DOHH2 (cell line): ENCODE measurements at regions not wholly inside any gene's neighbourhood (a gene's known extent, or its start where the extent isn't known, plus 50 kb on each side); places are given as distances from the start of the nearest gene placed in this dataset.

Source experiments
- H3F3A ChIP-seq: fragments of 200-600 bp; sonication (generic), shearing (Covaris generic); 2 replicates; pipeline ENCODE4 v1.6.0; 2016; ENCODE audit warnings: antibody characterized with exemption, mild to moderate bottlenecking; ENCODE audit not compliant: control insufficient read depth, insufficient read depth
- H3K27ac ChIP-seq: fragments of 200-600 bp; sonication (generic); 2 replicates; pipeline ENCODE4 v1.5.1; 2014; ENCODE audit warnings: low read depth, mild to moderate bottlenecking, low read length, moderate library complexity
- H3K27me3 ChIP-seq: fragments of 200-600 bp; sonication (generic); 2 replicates; pipeline ENCODE4 v1.6.1; 2014; ENCODE audit warnings: mild to moderate bottlenecking, low read length, mixed read lengths; ENCODE audit not compliant: control insufficient read depth
- H3K36me3 ChIP-seq: fragments of 200-600 bp; sonication (generic); 2 replicates; pipeline ENCODE4 v1.6.1; 2014; ENCODE audit warnings: mild to moderate bottlenecking, low read length, moderate library complexity, mixed read lengths; ENCODE audit not compliant: control insufficient read depth
- H3K4me1 ChIP-seq: fragments of 200-600 bp; sonication (generic); 2 replicates; pipeline ENCODE4 v1.6.1; 2014; ENCODE audit warnings: mild to moderate bottlenecking, low read length, mixed read lengths; ENCODE audit not compliant: control insufficient read depth
- H3K4me2 ChIP-seq: fragments of 200-600 bp; sonication (generic); 2 replicates; pipeline ENCODE4 v1.6.0; 2014; ENCODE audit warnings: mild to moderate bottlenecking, low read length, moderate library complexity
- H3K4me3 ChIP-seq: fragments of 200-600 bp; sonication (generic); 2 replicates; pipeline ENCODE4 v1.5.1; 2014; ENCODE audit warnings: mild to moderate bottlenecking, low read length, mixed read lengths
- H3K79me2 ChIP-seq: fragments of 200-600 bp; sonication (generic); 2 replicates; pipeline ENCODE4 v1.6.1; 2014; ENCODE audit warnings: mild to moderate bottlenecking, low read length, mixed read lengths; ENCODE audit not compliant: control insufficient read depth
- H3K9me2 ChIP-seq: fragments of 200-600 bp; sonication (generic); replicated peaks from 2 replicates; pipeline ENCODE4 v1.6.1; 2014; ENCODE audit warnings: mild to moderate bottlenecking, low read length, mixed read lengths; ENCODE audit not compliant: control insufficient read depth
- H3K9me3 ChIP-seq: fragments of 200-600 bp; sonication (generic); 2 replicates; pipeline ENCODE4 v1.6.1; 2014; ENCODE audit warnings: antibody characterized with exemption, low read length, mixed read lengths; ENCODE audit not compliant: control insufficient read depth, insufficient read depth
- H4K20me1 ChIP-seq: fragments of 200-600 bp; sonication (generic); 2 replicates; pipeline ENCODE4 v1.6.0; 2014; ENCODE audit warnings: low read depth, mild to moderate bottlenecking, antibody characterized with exemption, low read length, moderate library complexity; ENCODE audit not compliant: control insufficient read depth, insufficient read depth
- EZH2phosphoT487 ChIP-seq: fragments of 200-600 bp; sonication (generic); IDR thresholded peaks from 2 replicates; pipeline ENCODE4 v1.6.1; 2017; ENCODE audit warnings: borderline replicate concordance, mild to moderate bottlenecking, antibody characterized with exemption, low read length, moderate library complexity, mixed read lengths
- TF ChIP-seq, protein P1 (sequence below): fragments of 200-600 bp; sonication (generic); IDR thresholded peaks from one replicate; pipeline ENCODE4 v1.5.1; 2014; ENCODE audit warnings: antibody characterized with exemption, mild to moderate bottlenecking, low read depth, low read length; ENCODE audit not compliant: poor library complexity, severe bottlenecking

DNA sequence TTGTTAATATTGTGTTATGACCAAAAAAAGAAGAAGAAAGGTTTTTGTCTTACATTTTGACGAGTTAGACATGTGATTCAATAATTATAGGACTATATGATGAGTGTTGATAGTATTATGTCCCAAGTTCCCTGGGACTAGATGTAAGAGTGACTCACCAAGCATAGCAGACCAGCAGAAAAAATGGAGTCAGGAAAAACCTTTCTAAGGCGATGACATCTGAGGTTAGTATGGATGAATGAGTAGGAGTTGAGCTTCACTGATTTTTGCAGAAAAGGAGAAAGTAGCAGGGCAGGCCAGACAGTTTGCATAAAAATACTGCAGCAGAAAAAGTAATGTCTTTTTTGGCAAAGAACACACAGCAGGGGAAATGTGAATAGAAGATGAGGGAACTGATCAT, 1041.3 kb upstream of the ADGRL4 start:
- TF ChIP-seq, protein P1, sequence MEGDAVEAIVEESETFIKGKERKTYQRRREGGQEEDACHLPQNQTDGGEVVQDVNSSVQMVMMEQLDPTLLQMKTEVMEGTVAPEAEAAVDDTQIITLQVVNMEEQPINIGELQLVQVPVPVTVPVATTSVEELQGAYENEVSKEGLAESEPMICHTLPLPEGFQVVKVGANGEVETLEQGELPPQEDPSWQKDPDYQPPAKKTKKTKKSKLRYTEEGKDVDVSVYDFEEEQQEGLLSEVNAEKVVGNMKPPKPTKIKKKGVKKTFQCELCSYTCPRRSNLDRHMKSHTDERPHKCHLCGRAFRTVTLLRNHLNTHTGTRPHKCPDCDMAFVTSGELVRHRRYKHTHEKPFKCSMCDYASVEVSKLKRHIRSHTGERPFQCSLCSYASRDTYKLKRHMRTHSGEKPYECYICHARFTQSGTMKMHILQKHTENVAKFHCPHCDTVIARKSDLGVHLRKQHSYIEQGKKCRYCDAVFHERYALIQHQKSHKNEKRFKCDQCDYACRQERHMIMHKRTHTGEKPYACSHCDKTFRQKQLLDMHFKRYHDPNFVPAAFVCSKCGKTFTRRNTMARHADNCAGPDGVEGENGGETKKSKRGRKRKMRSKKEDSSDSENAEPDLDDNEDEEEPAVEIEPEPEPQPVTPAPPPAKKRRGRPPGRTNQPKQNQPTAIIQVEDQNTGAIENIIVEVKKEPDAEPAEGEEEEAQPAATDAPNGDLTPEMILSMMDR, result no peak
- no peak for TF ChIP-seq EZH2phosphoT487
- H3K4me3 ChIP-seq, result no peak overlapping the region
- H3K4me2 ChIP-seq, result no peak overlapping the region
- H3K27me3 ChIP-seq, result no peaks in the 10 kb centered on the region
- H3K9me2 ChIP-seq, result no peaks in the 10 kb centered on the region; the same call in 1 of the 2 replicates
- peaks cover 10% of the 10 kb centered on the region; the same call in 1 of the 2 replicates for H3K9me3 ChIP-seq
- no peak overlapping the region for H3K27ac ChIP-seq
- H3K4me1 ChIP-seq, result no peaks in the 10 kb centered on the region
- H4K20me1 ChIP-seq, result no peaks in the 10 kb centered on the region
- no peaks in the 10 kb centered on the region for H3K79me2 ChIP-seq
- no peaks in the 10 kb centered on the region for H3K36me3 ChIP-seq
- H3F3A ChIP-seq, result no peaks in the 10 kb centered on the region

DNA sequence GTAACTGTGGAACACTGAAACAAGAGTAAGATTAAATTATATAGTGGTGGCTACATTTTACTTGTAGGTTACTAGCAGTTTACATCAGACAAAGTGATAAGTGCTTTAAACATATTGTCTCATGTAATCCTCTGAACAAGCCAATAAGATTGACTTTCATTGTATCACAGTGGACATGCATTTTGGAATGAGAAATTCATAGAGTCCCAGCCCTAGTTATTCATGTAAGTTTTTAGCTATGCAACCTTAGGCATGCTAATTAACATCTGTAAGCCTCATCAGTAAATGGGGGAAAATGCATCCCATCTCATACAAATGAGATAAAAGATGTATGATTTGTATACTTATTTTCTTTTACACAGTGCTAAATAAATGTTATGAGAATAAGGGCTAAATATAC, 1038.1 kb upstream of the ADGRL4 start:
- Histone ChIP-seq H3K36me3 (no peaks in the 10 kb centered on the region), H3F3A (no peaks in the 10 kb centered on the region), H3K27ac (no peak overlapping the region), H3K4me2 (no peak overlapping the region), H4K20me1 (no peaks in the 10 kb centered on the region), H3K27me3 (no peaks in the 10 kb centered on the region), H3K79me2 (no peaks in the 10 kb centered on the region), H3K9me3 (no peaks in the 10 kb centered on the region), H3K4me1 (no peaks in the 10 kb centered on the region), H3K9me2 (no peaks in the 10 kb centered on the region; the same call in 1 of the 2 replicates), H3K4me3 (no peak overlapping the region)
- TF ChIP-seq EZH2phosphoT487, result no peak
- TF ChIP-seq, protein P1, result no peak

DNA sequence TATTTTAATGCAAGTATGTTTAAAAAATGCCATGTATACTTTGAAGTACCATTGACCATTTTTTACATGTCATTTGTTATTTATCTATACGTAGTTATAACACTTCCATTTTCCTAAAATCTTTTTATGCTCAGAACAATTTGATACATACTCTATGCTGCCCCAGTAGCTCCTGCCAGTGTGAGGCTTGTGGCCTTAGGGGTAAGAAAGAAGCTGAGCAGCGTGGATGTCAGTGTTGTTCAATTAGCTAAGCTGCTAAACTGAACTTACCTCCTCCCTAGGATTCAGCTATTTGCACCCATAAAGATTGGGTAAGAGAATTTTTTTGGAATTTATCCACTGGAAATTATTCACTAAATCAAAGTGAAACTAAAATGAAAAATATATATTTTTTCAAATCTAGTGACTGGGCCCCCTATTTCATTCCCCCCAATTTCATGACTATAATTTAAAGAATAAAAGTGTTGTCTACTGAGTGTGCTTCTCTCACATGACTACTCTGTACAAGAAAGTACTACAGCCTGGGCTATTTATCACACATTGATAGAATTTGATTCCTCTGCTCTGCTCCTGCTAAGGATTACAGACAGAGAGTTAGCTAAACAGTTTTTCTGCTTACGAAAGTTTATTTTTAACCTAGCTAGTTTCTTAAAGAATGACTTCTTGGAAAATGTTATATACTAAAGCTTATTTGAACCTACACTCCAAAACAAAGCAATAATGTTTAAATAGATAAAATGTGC, 1030.3 kb upstream of the ADGRL4 start:
- H3F3A ChIP-seq, result no peaks in the 10 kb centered on the region
- no peak overlapping the region for H3K4me3 ChIP-seq
- no peak overlapping the region for H3K27ac ChIP-seq
- H3K9me2 ChIP-seq, result no peaks in the 10 kb centered on the region
- TF ChIP-seq, protein P1, result no peak
- no peak for TF ChIP-seq EZH2phosphoT487
- H4K20me1 ChIP-seq, result no peaks in the 10 kb centered on the region
- H3K4me1 ChIP-seq, result no peaks in the 10 kb centered on the region
- no peaks in the 10 kb centered on the region for H3K27me3 ChIP-seq
- H3K36me3 ChIP-seq, result no peaks in the 10 kb centered on the region
- no peaks in the 10 kb centered on the region for H3K79me2 ChIP-seq
- no peak overlapping the region for H3K4me2 ChIP-seq
- no peaks in the 10 kb centered on the region for H3K9me3 ChIP-seq
